H1 (cell line): ENCODE measurements at regions not wholly inside any gene's neighbourhood (a gene's known extent, or its start where the extent isn't known, plus 50 kb on each side); places are given as distances from the start of the nearest gene placed in this dataset.

ENCODE experiments used
- CTCF ChIA-PET: fragments of 300-600 bp; sonication (Branson Sonifier 250); formaldehyde crosslinking; loops from one replicate; lab custom pipeline; 2021; ENCODE audit not compliant: partially characterized antibody; lab: Charles Lee
- POLR2A ChIA-PET: fragments of 300-600 bp; sonication (Branson Sonifier 250); formaldehyde crosslinking; loops from one replicate; lab custom pipeline; 2021; ENCODE audit warnings: inconsistent platforms; ENCODE audit not compliant: partially characterized antibody; lab: Charles Lee
- DNase-seq, 2 experiments: peaks; one replicate each; pipeline versions ENCODE4 v3.0.0 to v3.0.0-alpha.2; 2010 to 2022; ENCODE audit warnings: low spot score in 2 of 2, low read depth in 1 of 2, mixed read lengths in 1 of 2
- FAIRE-seq: peaks from 2 replicates; lab custom pipeline; 2011; peaks lifted over from hg19 to GRCh38; lab: Jason Lieb, UNC
- H2AFZ ChIP-seq: 2 replicates; pipeline ENCODE4 v1.8.1; 2012; ENCODE audit warnings: low read length, inconsistent platforms
- H2AK5ac ChIP-seq: 2 replicates; pipeline ENCODE4 v1.6.1; 2013; ENCODE audit warnings: low read depth, low read length
- H2BK120ac ChIP-seq: replicated peaks from 2 replicates; pipeline ENCODE3; 2013; ENCODE audit warnings: low read depth, low read length, inconsistent platforms
- H2BK12ac ChIP-seq: 2 replicates; pipeline ENCODE4 v1.6.1; 2013; ENCODE audit warnings: low read depth, low read length
- H2BK15ac ChIP-seq: 2 replicates; pipeline ENCODE4 v1.6.1; 2013; ENCODE audit warnings: low read length
- H2BK20ac ChIP-seq: 2 replicates; pipeline ENCODE4 v1.6.1; 2013; ENCODE audit warnings: low read length
- H2BK5ac ChIP-seq: 2 replicates; pipeline ENCODE4 v1.6.1; 2013; ENCODE audit warnings: low read depth, low read length
- H3K14ac ChIP-seq: 2 replicates; pipeline ENCODE4 v1.6.1; 2013; ENCODE audit warnings: inconsistent platforms; ENCODE audit not compliant: insufficient read length
- H3K18ac ChIP-seq: 2 replicates; pipeline ENCODE4 v1.6.1; 2013; ENCODE audit warnings: low read length; ENCODE audit errors: extremely low read depth
- H3K23ac ChIP-seq: 2 replicates; pipeline ENCODE4 v1.6.1; 2013; ENCODE audit warnings: inconsistent platforms; ENCODE audit not compliant: insufficient read length
- H3K23me2 ChIP-seq: 2 replicates; pipeline ENCODE4 v1.6.1; 2013; ENCODE audit warnings: low read depth, low read length
- H3K27ac ChIP-seq: 2 replicates; pipeline ENCODE4 v1.6.1; 2011; ENCODE audit warnings: low read depth, low read length, inconsistent platforms
- H3K27me3 ChIP-seq, 4 experiments: replicated peaks in 1 of 4; 1 replicate in 1 of 4; 2 replicates in 3 of 4; pipeline versions ENCODE4 v1.6.1 to v1.8.1; 2011 to 2013; ENCODE audit warnings: low read length in 3 of 4, mild to moderate bottlenecking in 3 of 4, inconsistent platforms in 2 of 4, mixed read lengths in 2 of 4, moderate library complexity in 1 of 4; ENCODE audit not compliant: control insufficient read depth in 3 of 4, insufficient read depth in 3 of 4; ENCODE audit errors: extremely low read depth in 1 of 4
- H3K36me3 ChIP-seq, 4 experiments: 2 replicates each; pipeline versions ENCODE4 v1.6.1 to v1.8.1; 2011 to 2013; ENCODE audit warnings: mild to moderate bottlenecking in 4 of 4, low read length in 3 of 4, moderate library complexity in 2 of 4, control low read depth in 1 of 4, inconsistent platforms in 1 of 4; ENCODE audit not compliant: insufficient read depth in 4 of 4, control insufficient read depth in 2 of 4
- H3K4ac ChIP-seq: replicated peaks from 2 replicates; pipeline ENCODE3; 2013; ENCODE audit warnings: low read length, low read depth, mixed read lengths, inconsistent platforms; ENCODE audit not compliant: insufficient read length
- H3K4me1 ChIP-seq, 4 experiments: replicated peaks in 1 of 4; 1 replicate in 1 of 4; 2 replicates in 3 of 4; pipeline versions ENCODE4 v1.6.1 to v1.8.1; 2011 to 2013; ENCODE audit warnings: low read length in 3 of 4, inconsistent platforms in 2 of 4, mixed read lengths in 1 of 4; ENCODE audit not compliant: insufficient read depth in 4 of 4, control insufficient read depth in 3 of 4
- H3K4me2 ChIP-seq, 2 experiments: 2 replicates each; pipeline versions ENCODE4 v1.6.1 to v1.8.1; 2011 to 2013; ENCODE audit warnings: low read depth in 2 of 2, low read length in 2 of 2, control low read depth in 1 of 2, inconsistent platforms in 1 of 2, mild to moderate bottlenecking in 1 of 2; ENCODE audit not compliant: insufficient read depth in 1 of 2
- H3K4me3 ChIP-seq, 4 experiments: fragments of 200-600, 300-600 bp in 1 of 4; sonication (generic), shearing (Covaris generic), sonication (Bioruptor Twin) in 1 of 4; 2 replicates each; pipeline versions ENCODE4 v1.5.1 to v1.8.1; 2011 to 2016; ENCODE audit warnings: low read length in 4 of 4, low read depth in 3 of 4, control low read depth in 2 of 4, inconsistent platforms in 2 of 4, mild to moderate bottlenecking in 2 of 4, mixed read lengths in 1 of 4, moderate library complexity in 1 of 4; ENCODE audit not compliant: insufficient read depth in 2 of 4; ENCODE audit errors: extremely low read depth in 1 of 4
- H3K56ac ChIP-seq: replicated peaks from 2 replicates; pipeline ENCODE3; 2013; ENCODE audit warnings: low read depth, mild to moderate bottlenecking, mixed read lengths, low read length, inconsistent platforms; ENCODE audit not compliant: insufficient read length
- H3K79me1 ChIP-seq: 2 replicates; pipeline ENCODE4 v1.6.1; 2013; ENCODE audit warnings: low read depth, low read length, control low read depth
- H3K79me2 ChIP-seq, 2 experiments: 2 replicates each; pipeline versions ENCODE4 v1.6.1 to v1.8.1; 2012 to 2013; ENCODE audit warnings: low read length in 2 of 2, mild to moderate bottlenecking in 2 of 2, inconsistent platforms in 1 of 2; ENCODE audit not compliant: insufficient read depth in 2 of 2, control insufficient read depth in 1 of 2
- H3K9ac ChIP-seq, 4 experiments: replicated peaks in 1 of 4; 1 replicate in 1 of 4; 2 replicates in 3 of 4; pipeline versions ENCODE4 v1.6.1 to v1.8.1; 2011 to 2013; ENCODE audit warnings: low read depth in 3 of 4, low read length in 3 of 4, control low read depth in 2 of 4, mild to moderate bottlenecking in 2 of 4, moderate library complexity in 2 of 4, inconsistent platforms in 1 of 4; ENCODE audit errors: extremely low read depth in 1 of 4
- H3K9me3 ChIP-seq, 2 experiments: 2 replicates each; pipeline versions ENCODE4 v1.6.1 to v1.8.1; 2012 to 2013; ENCODE audit warnings: mild to moderate bottlenecking in 2 of 2, moderate library complexity in 2 of 2, control low read depth in 1 of 2, inconsistent platforms in 1 of 2, low read depth in 1 of 2, low read length in 1 of 2, mixed read lengths in 1 of 2; ENCODE audit not compliant: insufficient read depth in 2 of 2
- H4K20me1 ChIP-seq, 2 experiments: replicated peaks in 1 of 2; 2 replicates each; pipeline versions ENCODE3 to v1.8.1; 2011 to 2013; ENCODE audit warnings: inconsistent platforms in 2 of 2, low read length in 2 of 2, mild to moderate bottlenecking in 1 of 2; ENCODE audit not compliant: insufficient read depth in 2 of 2, control insufficient read depth in 1 of 2
- H4K5ac ChIP-seq: 2 replicates; pipeline ENCODE4 v1.6.1; 2013; ENCODE audit warnings: low read length, low read depth, mixed read lengths, inconsistent platforms; ENCODE audit not compliant: insufficient read length
- H4K8ac ChIP-seq: 2 replicates; pipeline ENCODE4 v1.8.0; 2013; ENCODE audit warnings: mild to moderate bottlenecking, moderate library complexity, low read length, inconsistent platforms; ENCODE audit not compliant: insufficient read depth; ENCODE audit errors: extremely low read depth
- H4K91ac ChIP-seq: replicated peaks from 2 replicates; pipeline ENCODE3; 2013; ENCODE audit warnings: low read length, mixed read lengths, inconsistent platforms; ENCODE audit not compliant: insufficient read length
- ASH2L ChIP-seq: fragments of 200-600, 300-600 bp; sonication (generic); IDR thresholded peaks from one replicate; pipeline ENCODE4 v1.7.1; 2017; ENCODE audit warnings: low read length
- ATF3 ChIP-seq: IDR thresholded peaks from 2 replicates; pipeline ENCODE4 v1.6.1; 2011; ENCODE audit warnings: low read depth, mild to moderate bottlenecking, low read length; ENCODE audit not compliant: insufficient read depth
- BACH1 ChIP-seq: IDR thresholded peaks from 2 replicates; pipeline ENCODE4 v1.6.1; 2012; ENCODE audit warnings: low read length, improper control_type of control experiment
- BCL11A ChIP-seq, 2 experiments: IDR thresholded peaks; one replicate each; pipeline ENCODE4 v1.6.1; 2011; ENCODE audit warnings: low read depth in 2 of 2, low read length in 2 of 2, mild to moderate bottlenecking in 2 of 2
- BRCA1 ChIP-seq: IDR thresholded peaks from 2 replicates; pipeline ENCODE4 v1.6.1; 2012; ENCODE audit warnings: low read depth, low read length, improper control_type of control experiment
- CBX5 ChIP-seq: fragments of 300-800, 300-1000 bp; sonication (generic); IDR thresholded peaks from 2 replicates; pipeline ENCODE4 v1.7.1; 2016; ENCODE audit warnings: antibody characterized with exemption, low read length, low read depth
- GABPA ChIP-seq: IDR thresholded peaks from 2 replicates; pipeline ENCODE4 v1.6.1; 2011; ENCODE audit warnings: mild to moderate bottlenecking, low read length, moderate library complexity, borderline replicate concordance; ENCODE audit not compliant: insufficient read depth
- GTF2F1 ChIP-seq: IDR thresholded peaks from 2 replicates; pipeline ENCODE4 v1.6.1; 2012; ENCODE audit warnings: low read depth, low read length, improper control_type of control experiment, borderline replicate concordance
- KDM1A ChIP-seq: fragments of 200-600, 300-600 bp; sonication (generic); IDR thresholded peaks from 2 replicates; pipeline ENCODE4 v1.7.1; 2016; ENCODE audit warnings: mild to moderate bottlenecking, low read length, borderline replicate concordance
- RXRA ChIP-seq: IDR thresholded peaks from 2 replicates; pipeline ENCODE4 v1.6.1; 2011; ENCODE audit warnings: low read depth, mild to moderate bottlenecking, low read length, moderate library complexity; ENCODE audit not compliant: insufficient read depth
- SP1 ChIP-seq: IDR thresholded peaks from 2 replicates; pipeline ENCODE4 v1.6.1; 2011; ENCODE audit warnings: low read depth, low read length
- SP2 ChIP-seq: IDR thresholded peaks from 2 replicates; pipeline ENCODE4 v1.6.1; 2012; ENCODE audit warnings: mild to moderate bottlenecking, low read length, inconsistent platforms
- SUZ12 ChIP-seq: fragments of 200-600 bp; sonication (generic); IDR thresholded peaks from 2 replicates; pipeline ENCODE4 v1.6.1; 2012; ENCODE audit warnings: mild to moderate bottlenecking, inconsistent platforms, low read length, moderate library complexity, mixed read lengths
- TEAD4 ChIP-seq: IDR thresholded peaks from 2 replicates; pipeline ENCODE4 v1.6.1; 2012; ENCODE audit warnings: low read depth, low read length, inconsistent platforms, mixed read lengths
- YY1 ChIP-seq: IDR thresholded peaks from 2 replicates; pipeline ENCODE4 v1.6.1; 2011; ENCODE audit warnings: low read depth, mild to moderate bottlenecking, low read length
- WGBS, 2 experiments: shearing (Covaris generic) in 1 of 2; methylation state at CpG; one replicate each; pipeline versions ENCODE4 v1.1.6 to v1.1.7; 2013 to 2015; ENCODE audit warnings: low lambda C conversion rate in 2 of 2, mixed read lengths in 2 of 2, inconsistent platforms in 1 of 2, low coverage in 1 of 2, missing lambda C conversion rate in 1 of 2; ENCODE audit not compliant: insufficient replicate concordance in 2 of 2, insufficient coverage in 1 of 2, insufficient read length in 1 of 2; ENCODE audit errors: extremely low coverage in 1 of 2, missing lambda C conversion rate in 1 of 2; 5-methylcytosine and 5-hydroxymethylcytosine counted together

GRCh38 chr13:73616861-73617260 is 517.3 kb downstream of the KLF12 start:
- Histone ChIP-seq H3K27me3 (no peaks in the 10 kb centered on the region), H3K9me3 (no peaks in the 10 kb centered on the region; a peak in 1 of 4 replicates), H3K9ac (no peak overlapping the region), H4K20me1 (no peaks in the 10 kb centered on the region), H3K79me1 (no peaks in the 10 kb centered on the region), H2BK5ac (no peak overlapping the region), H3K4ac (no peak overlapping the region), H2BK20ac (no peak overlapping the region), H3K23me2 (no peaks in the 10 kb centered on the region), H3K27ac (no peak overlapping the region), H3K4me3 (no peak overlapping the region), H3K23ac (no peak overlapping the region), H4K5ac (no peak overlapping the region), H2BK12ac (no peak overlapping the region), H3K18ac (no peak overlapping the region), H4K91ac (no peak overlapping the region), H3K79me2 (no peaks in the 10 kb centered on the region), H3K4me2 (no peak overlapping the region), H3K14ac (no peak overlapping the region), H2AFZ (no peak overlapping the region), H4K8ac (no peak overlapping the region), H3K36me3 (no peaks in the 10 kb centered on the region), H3K4me1 (peaks cover 0 to 4% (median 0%) of the 10 kb centered on the region in 4 experiments; a peak in 1 of 7 replicates), H3K56ac (no peak overlapping the region), H2BK120ac (no peak overlapping the region), H2AK5ac (no peak overlapping the region), H2BK15ac (no peak overlapping the region)
- POLR2A ChIA-PET, result no interaction called here
- CTCF ChIA-PET, result no interaction called here
- WGBS, 2 experiments, result 96% methylated on average over 3 of the region's 3 CpGs; no CpG with 5 or more reads in 1 of the 2 experiments
- FAIRE-seq (no peak), DNase-seq (no peak)
- TF ChIP-seq BRCA1 (no peak), BACH1 (no peak), SUZ12 (no peak), GTF2F1 (no peak), ASH2L (no peak), SP1 (no peak), KDM1A (no peak), SP2 (no peak), RXRA (no peak), ATF3 (no peak), TEAD4 (no peak), CBX5 (no peak), BCL11A (IDR thresholded peaks at IDR 0.05; ENCODE audit: low read depth in 2 of 2, low read length in 2 of 2) (no peak), GABPA (no peak), YY1 (no peak)
